ENCODE measurements at regions not wholly inside any gene's neighbourhood (a gene's known extent, or its start where the extent isn't known, plus 50 kb on each side); places are given as distances from the start of the nearest gene placed in this dataset.

DNA sequence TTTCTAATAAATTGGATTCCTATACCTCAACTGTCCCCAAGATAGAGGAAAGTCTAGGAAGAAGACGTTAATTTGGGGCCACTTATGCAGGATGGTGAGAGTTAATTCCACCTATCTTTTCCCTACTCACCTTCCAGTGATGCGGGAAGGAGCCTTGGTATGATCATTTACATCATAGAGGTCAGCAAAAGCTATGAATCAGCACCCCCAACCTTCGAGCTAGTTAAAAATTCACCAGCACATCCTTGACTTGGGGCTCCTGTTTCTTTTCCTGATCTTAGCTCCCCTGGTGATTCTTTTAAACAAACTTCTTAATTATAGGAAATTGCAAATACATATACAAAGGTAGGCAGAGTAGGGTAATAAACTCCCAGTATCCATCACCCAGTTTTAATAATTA, 366.6 kb downstream of the SOX2 start:
- no peaks in the 10 kb centered on the region for H3K36me3 Mint-ChIP-seq
- ChIA-PET POLR2A (no interaction called here), CTCF (no interaction called here)
- Histone ChIP-seq H3K27me3 (replicated peaks in 1 of 2; ENCODE audit: control insufficient read depth in 2 of 2, extremely low read depth in 1 of 2, insufficient read depth in 2 of 2, low read length in 1 of 2) (no peaks in the 10 kb centered on the region), H3K4me3 (ENCODE audit: control insufficient read depth in 1 of 2, extremely low read depth in 1 of 2, low read length in 1 of 2) (no peak overlapping the region), H3K27ac (ENCODE audit: low read length) (no peak overlapping the region), H3K4me1 (ENCODE audit: control insufficient read depth in 1 of 2, extremely low read depth in 1 of 2, insufficient read depth in 2 of 2, low read length in 2 of 2) (no peaks in the 10 kb centered on the region), H3K9me3 (no peaks in the 10 kb centered on the region), H3K36me3 (ENCODE audit: control insufficient read depth in 2 of 2, extremely low read depth in 1 of 2, insufficient read depth in 1 of 2, low read length in 1 of 2) (no peaks in the 10 kb centered on the region)
- no peaks in the 10 kb centered on the region for H3K4me1 Mint-ChIP-seq
- ATAC-seq (replicated peaks in 1 of 4) = no peak
- no peak overlapping the region for H3K4me3 Mint-ChIP-seq
- WGBS (ENCODE audit: insufficient coverage) = 72% methylated on average over 2 of the region's 3 CpGs
- H3K27me3 Mint-ChIP-seq = no peaks in the 10 kb centered on the region
- no peak for DNase-seq
- peaks cover 0 to 4% (median 0%) of the 10 kb centered on the region in 3 donors for H3K9me3 Mint-ChIP-seq
- H3K27ac Mint-ChIP-seq = no peak overlapping the region

DNA sequence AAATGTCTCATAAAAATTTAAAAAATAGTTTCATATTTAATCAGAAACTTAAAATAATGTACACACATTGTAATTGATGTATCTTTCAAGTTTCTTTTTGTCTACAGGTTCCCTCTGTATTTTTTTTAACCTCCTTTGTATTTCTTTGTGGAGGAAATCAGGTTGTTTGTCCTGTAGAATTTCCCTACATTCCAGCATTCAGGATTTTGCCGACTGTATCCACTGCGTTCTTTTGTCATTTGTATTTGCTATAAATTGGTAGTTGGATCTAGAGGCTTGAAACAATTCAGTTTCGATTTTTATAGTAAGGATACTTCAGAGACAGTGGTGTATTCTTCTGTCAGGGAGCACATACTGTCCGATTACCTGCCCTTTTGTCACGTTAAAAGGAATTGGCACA, 367.2 kb downstream of the SOX2 start:
- Histone ChIP-seq H3K36me3 (ENCODE audit: control insufficient read depth in 2 of 2, extremely low read depth in 1 of 2, insufficient read depth in 1 of 2, low read length in 1 of 2) (no peaks in the 10 kb centered on the region), H3K4me3 (ENCODE audit: control insufficient read depth in 1 of 2, extremely low read depth in 1 of 2, low read length in 1 of 2) (no peak overlapping the region), H3K9me3 (no peaks in the 10 kb centered on the region), H3K27me3 (replicated peaks in 1 of 2; ENCODE audit: control insufficient read depth in 2 of 2, extremely low read depth in 1 of 2, insufficient read depth in 2 of 2, low read length in 1 of 2) (no peaks in the 10 kb centered on the region), H3K27ac (ENCODE audit: low read length) (no peak overlapping the region), H3K4me1 (ENCODE audit: control insufficient read depth in 1 of 2, extremely low read depth in 1 of 2, insufficient read depth in 2 of 2, low read length in 2 of 2) (no peaks in the 10 kb centered on the region)
- no peak overlapping the region for H3K27ac Mint-ChIP-seq
- ATAC-seq (replicated peaks in 1 of 4) (no peak), DNase-seq (no peak)
- no peak overlapping the region for H3K4me3 Mint-ChIP-seq
- no peaks in the 10 kb centered on the region for H3K27me3 Mint-ChIP-seq
- ChIA-PET CTCF (no interaction called here), POLR2A (no interaction called here)
- no peaks in the 10 kb centered on the region for H3K4me1 Mint-ChIP-seq
- H3K9me3 Mint-ChIP-seq = peaks cover 0 to 4% (median 0%) of the 10 kb centered on the region in 3 donors
- WGBS (ENCODE audit: insufficient coverage) = no CpG with 5 or more reads among the region's 5 CpGs
- H3K36me3 Mint-ChIP-seq = no peaks in the 10 kb centered on the region

DNA sequence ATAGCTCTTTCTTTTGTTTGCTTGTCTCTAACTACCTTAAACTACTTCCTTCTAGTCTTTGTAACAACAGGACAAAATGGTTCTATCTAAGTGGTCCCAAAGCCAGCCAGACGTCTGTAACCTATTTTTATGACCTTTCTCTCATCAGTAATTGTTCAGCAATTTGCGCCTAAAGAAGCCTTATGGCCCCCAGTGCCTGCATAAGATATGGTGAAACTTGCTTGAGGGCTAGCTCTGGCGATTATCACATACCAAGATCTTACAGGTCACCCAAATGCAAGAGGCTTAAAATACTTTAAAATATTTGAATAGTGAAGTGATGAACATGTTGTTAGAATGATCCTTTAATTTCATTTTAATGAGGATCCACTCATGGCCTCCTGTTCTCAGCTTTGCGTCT, 369.4 kb downstream of the SOX2 start:
- no peak overlapping the region for H3K27ac Mint-ChIP-seq
- WGBS (ENCODE audit: insufficient coverage) = 64% methylated on average over 2 of the region's 4 CpGs
- no peak for DNase-seq
- no peak overlapping the region for H3K27ac ChIP-seq (ENCODE audit: low read length)
- no peaks in the 10 kb centered on the region for H3K27me3 ChIP-seq (replicated peaks in 1 of 2; ENCODE audit: control insufficient read depth in 2 of 2, extremely low read depth in 1 of 2, insufficient read depth in 2 of 2, low read length in 1 of 2)
- POLR2A ChIA-PET = interaction anchor here in 1 of 2 donors (0.7 kb wide), 1 partner anchor 161 kb away, joined by 15 read pairs; no protein-coding TSS in a partner anchor
- H3K4me1 ChIP-seq (ENCODE audit: control insufficient read depth in 1 of 2, extremely low read depth in 1 of 2, insufficient read depth in 2 of 2, low read length in 2 of 2) = no peaks in the 10 kb centered on the region
- no peaks in the 10 kb centered on the region for H3K27me3 Mint-ChIP-seq
- H3K36me3 ChIP-seq (ENCODE audit: control insufficient read depth in 2 of 2, extremely low read depth in 1 of 2, insufficient read depth in 1 of 2, low read length in 1 of 2) = no peaks in the 10 kb centered on the region
- CTCF ChIA-PET = interaction anchor here in 1 of 2 donors (0.8 kb wide), 1 partner anchor 65 kb away, joined by 5 read pairs; no protein-coding TSS in a partner anchor
- no peaks in the 10 kb centered on the region for H3K9me3 ChIP-seq
- no peak for ATAC-seq (replicated peaks in 1 of 4)
- no peaks in the 10 kb centered on the region for H3K9me3 Mint-ChIP-seq
- no peak overlapping the region for H3K4me3 ChIP-seq (ENCODE audit: control insufficient read depth in 1 of 2, extremely low read depth in 1 of 2, low read length in 1 of 2)
- no peaks in the 10 kb centered on the region for H3K4me1 Mint-ChIP-seq
- no peaks in the 10 kb centered on the region for H3K36me3 Mint-ChIP-seq
- H3K4me3 Mint-ChIP-seq = no peak overlapping the region

DNA sequence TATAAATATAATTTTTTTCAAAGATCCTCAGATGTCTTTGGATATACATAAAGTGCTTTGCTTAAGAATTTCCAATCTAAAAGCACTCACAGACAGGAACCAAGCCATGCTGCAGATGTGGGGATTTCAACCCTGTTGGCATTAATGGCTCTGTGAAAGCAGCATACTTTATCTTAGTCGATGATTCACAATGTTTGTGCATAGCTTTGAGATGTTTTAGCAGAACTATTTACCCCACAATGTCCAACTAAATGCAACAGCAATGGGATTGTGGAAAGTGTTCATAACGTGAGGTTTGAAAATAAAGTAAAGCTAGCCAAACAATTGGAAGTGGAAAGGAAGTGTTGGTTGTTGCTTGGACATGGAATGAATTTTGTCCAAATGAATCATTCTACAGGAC, 371.4 kb downstream of the SOX2 start:
- ChIA-PET CTCF (no interaction called here), POLR2A (no interaction called here)
- no peak for DNase-seq
- no peak overlapping the region for H3K4me3 Mint-ChIP-seq
- Histone ChIP-seq H3K27me3 (replicated peaks in 1 of 2; ENCODE audit: control insufficient read depth in 2 of 2, extremely low read depth in 1 of 2, insufficient read depth in 2 of 2, low read length in 1 of 2) (no peaks in the 10 kb centered on the region), H3K4me1 (ENCODE audit: control insufficient read depth in 1 of 2, extremely low read depth in 1 of 2, insufficient read depth in 2 of 2, low read length in 2 of 2) (no peaks in the 10 kb centered on the region), H3K27ac (ENCODE audit: low read length) (no peak overlapping the region), H3K36me3 (ENCODE audit: control insufficient read depth in 2 of 2, extremely low read depth in 1 of 2, insufficient read depth in 1 of 2, low read length in 1 of 2) (no peaks in the 10 kb centered on the region), H3K4me3 (ENCODE audit: control insufficient read depth in 1 of 2, extremely low read depth in 1 of 2, low read length in 1 of 2) (no peak overlapping the region), H3K9me3 (no peaks in the 10 kb centered on the region)
- H3K27me3 Mint-ChIP-seq = no peaks in the 10 kb centered on the region
- no CpG with 5 or more reads among the region's 2 CpGs for WGBS (ENCODE audit: insufficient coverage)
- ATAC-seq (replicated peaks in 1 of 4) = no peak
- no peaks in the 10 kb centered on the region for H3K9me3 Mint-ChIP-seq
- no peak overlapping the region for H3K27ac Mint-ChIP-seq
- no peaks in the 10 kb centered on the region for H3K4me1 Mint-ChIP-seq
- no peaks in the 10 kb centered on the region for H3K36me3 Mint-ChIP-seq

DNA sequence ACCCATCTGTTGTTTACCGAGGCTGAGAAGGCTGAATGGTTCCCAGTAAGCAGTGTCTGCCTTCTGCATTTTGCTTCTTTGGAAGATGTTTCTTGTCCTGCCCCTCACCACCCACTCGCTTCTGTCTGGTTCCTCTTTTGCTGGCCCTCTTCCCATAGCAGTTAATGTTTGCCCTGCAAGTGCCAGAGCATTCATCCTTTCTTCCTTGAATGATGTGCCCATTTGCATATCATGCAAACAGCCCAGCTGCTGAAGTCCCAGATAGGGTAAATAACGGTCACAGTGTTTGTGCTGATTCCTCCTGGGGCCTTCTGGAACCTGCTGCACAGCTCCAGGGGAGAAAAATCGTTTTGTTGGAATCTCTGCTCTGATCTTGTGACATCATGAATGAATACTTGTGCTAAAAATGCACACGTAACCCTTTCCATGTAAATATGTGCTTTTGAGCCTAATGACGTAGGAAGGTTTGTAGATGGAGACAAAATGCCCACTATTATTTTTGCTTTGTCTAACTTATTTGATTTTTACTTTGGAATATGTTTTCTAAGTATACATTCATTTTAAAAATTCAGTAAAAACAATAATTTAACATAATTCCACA, 381.0 kb downstream of the SOX2 start:
- Mint-ChIP-seq H3K4me1 (no peaks in the 10 kb centered on the region), H3K36me3 (no peaks in the 10 kb centered on the region), H3K9me3 (peaks cover 3 to 14% (median 12%) of the 10 kb centered on the region in 3 donors), H3K27ac (no peak overlapping the region), H3K27me3 (no peaks in the 10 kb centered on the region), H3K4me3 (no peak overlapping the region)
- no peak overlapping the region for H3K27ac ChIP-seq (ENCODE audit: low read length)
- ChIA-PET CTCF (no interaction called here), POLR2A (no interaction called here)
- ATAC-seq (replicated peaks in 1 of 4) (no peak), DNase-seq (no peak)
- H3K4me3 ChIP-seq (ENCODE audit: control insufficient read depth in 1 of 2, extremely low read depth in 1 of 2, low read length in 1 of 2) = no peak overlapping the region
- H3K27me3 ChIP-seq (replicated peaks in 1 of 2; ENCODE audit: control insufficient read depth in 2 of 2, extremely low read depth in 1 of 2, insufficient read depth in 2 of 2, low read length in 1 of 2) = no peaks in the 10 kb centered on the region
- WGBS (ENCODE audit: insufficient coverage) = 24% methylated on average over 5 of the region's 6 CpGs
- no peaks in the 10 kb centered on the region for H3K9me3 ChIP-seq
- H3K36me3 ChIP-seq (ENCODE audit: control insufficient read depth in 2 of 2, extremely low read depth in 1 of 2, insufficient read depth in 1 of 2, low read length in 1 of 2) = no peaks in the 10 kb centered on the region
- H3K4me1 ChIP-seq (ENCODE audit: control insufficient read depth in 1 of 2, extremely low read depth in 1 of 2, insufficient read depth in 2 of 2, low read length in 2 of 2) = no peaks in the 10 kb centered on the region

DNA sequence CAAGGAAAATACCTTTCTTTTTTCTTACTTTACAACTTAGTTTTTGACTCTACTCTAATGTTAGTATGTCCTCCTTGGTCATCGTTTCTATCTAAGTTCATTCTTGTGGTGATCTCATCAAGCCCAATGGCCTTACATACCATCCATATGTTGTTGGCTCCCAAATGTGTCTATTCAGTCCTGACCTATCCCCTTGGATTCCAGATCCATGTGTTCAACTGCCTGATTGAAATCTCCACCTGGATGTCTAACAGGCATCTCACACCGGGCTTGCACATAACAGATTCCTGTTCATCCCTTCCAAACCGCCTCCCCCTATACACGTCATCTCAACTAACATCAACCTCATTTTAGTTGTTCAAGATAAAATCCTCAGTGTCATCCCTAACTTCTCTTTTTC, 382.6 kb downstream of the SOX2 start:
- ATAC-seq (replicated peaks in 1 of 4) = no peak
- no peak overlapping the region for H3K4me3 ChIP-seq (ENCODE audit: control insufficient read depth in 1 of 2, extremely low read depth in 1 of 2, low read length in 1 of 2)
- no peaks in the 10 kb centered on the region for H3K27me3 Mint-ChIP-seq
- no peak for DNase-seq
- H3K27ac ChIP-seq (ENCODE audit: low read length) = no peak overlapping the region
- no peaks in the 10 kb centered on the region for H3K4me1 Mint-ChIP-seq
- H3K36me3 Mint-ChIP-seq = no peaks in the 10 kb centered on the region
- ChIA-PET CTCF (no interaction called here), POLR2A (no interaction called here)
- no peaks in the 10 kb centered on the region for H3K4me1 ChIP-seq (ENCODE audit: control insufficient read depth in 1 of 2, extremely low read depth in 1 of 2, insufficient read depth in 2 of 2, low read length in 2 of 2)
- peaks cover 3 to 14% (median 12%) of the 10 kb centered on the region in 3 donors for H3K9me3 Mint-ChIP-seq
- H3K36me3 ChIP-seq (ENCODE audit: control insufficient read depth in 2 of 2, extremely low read depth in 1 of 2, insufficient read depth in 1 of 2, low read length in 1 of 2) = no peaks in the 10 kb centered on the region
- no peak overlapping the region for H3K4me3 Mint-ChIP-seq
- H3K9me3 ChIP-seq = no peaks in the 10 kb centered on the region
- no peaks in the 10 kb centered on the region for H3K27me3 ChIP-seq (replicated peaks in 1 of 2; ENCODE audit: control insufficient read depth in 2 of 2, extremely low read depth in 1 of 2, insufficient read depth in 2 of 2, low read length in 1 of 2)
- WGBS (ENCODE audit: insufficient coverage) = 81% methylated on average over 4 of the region's 4 CpGs
- H3K27ac Mint-ChIP-seq = no peak overlapping the region

DNA sequence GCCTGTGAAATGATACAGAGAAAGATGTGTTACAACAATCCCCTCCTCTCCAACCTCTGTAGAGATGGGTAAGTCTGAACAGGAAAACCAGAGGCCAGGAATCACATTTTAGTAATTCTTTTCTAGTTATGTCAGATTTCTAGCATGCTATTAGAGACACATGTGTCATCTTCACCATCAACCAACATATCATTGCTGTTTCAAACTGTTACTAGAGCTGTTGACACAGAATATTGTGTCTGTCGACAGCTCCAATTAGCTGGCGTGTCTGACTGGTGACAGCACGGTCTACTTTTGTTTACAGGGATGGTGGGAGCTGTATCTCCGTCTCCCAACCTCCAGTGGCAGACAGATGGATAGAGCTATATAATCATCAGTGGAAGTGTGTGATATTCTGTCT, 393.2 kb downstream of the SOX2 start:
- H3K9me3 ChIP-seq = no peaks in the 10 kb centered on the region
- no peak overlapping the region for H3K27ac Mint-ChIP-seq
- no peak overlapping the region for H3K27ac ChIP-seq (ENCODE audit: low read length)
- DNase-seq (no peak), ATAC-seq (replicated peaks in 1 of 4) (no peak)
- POLR2A ChIA-PET = no interaction called here
- H3K4me1 Mint-ChIP-seq = no peaks in the 10 kb centered on the region
- no peaks in the 10 kb centered on the region for H3K36me3 Mint-ChIP-seq
- peaks cover 18 to 23% (median 19%) of the 10 kb centered on the region in 3 donors for H3K9me3 Mint-ChIP-seq
- no peaks in the 10 kb centered on the region for H3K27me3 ChIP-seq (replicated peaks in 1 of 2; ENCODE audit: control insufficient read depth in 2 of 2, extremely low read depth in 1 of 2, insufficient read depth in 2 of 2, low read length in 1 of 2)
- H3K4me3 ChIP-seq (ENCODE audit: control insufficient read depth in 1 of 2, extremely low read depth in 1 of 2, low read length in 1 of 2) = no peak overlapping the region
- whole genome bisulfite sequencing (ENCODE audit: insufficient coverage) = 92% methylated on average over 3 of the region's 4 CpGs
- no peaks in the 10 kb centered on the region for H3K27me3 Mint-ChIP-seq
- H3K36me3 ChIP-seq (ENCODE audit: control insufficient read depth in 2 of 2, extremely low read depth in 1 of 2, insufficient read depth in 1 of 2, low read length in 1 of 2) = no peaks in the 10 kb centered on the region
- H3K4me3 Mint-ChIP-seq = no peak overlapping the region
- H3K4me1 ChIP-seq (ENCODE audit: control insufficient read depth in 1 of 2, extremely low read depth in 1 of 2, insufficient read depth in 2 of 2, low read length in 2 of 2) = no peaks in the 10 kb centered on the region
- CTCF ChIA-PET = no interaction called here
